Lower leg skin (tissue), 4 donors: ENCODE measurements at regions not wholly inside any gene's neighbourhood (a gene's known extent, or its start where the extent isn't known, plus 50 kb on each side); places are given as distances from the start of the nearest gene placed in this dataset.

Source experiments
- DNase-seq, 2 donors: peaks; one replicate each; pipeline ENCODE4 v3.0.0-alpha.2; 2019; ENCODE audit warnings: low spot score in 2 of 2
- H3K4me3 ChIP-seq: fragments of 200-600 bp; sonication (generic); 2 replicates; pipeline ENCODE4 v1.5.1; 2017; ENCODE audit warnings: mild to moderate bottlenecking, low read depth; ENCODE audit not compliant: poor library complexity, severe bottlenecking
- CTCF ChIP-seq, 3 donors: fragments of 450-650 bp; IDR thresholded peaks; one replicate each; pipeline ENCODE4 v1.5.1; 2016; ENCODE audit warnings: antibody characterized with exemption in 3 of 3, mild to moderate bottlenecking in 3 of 3, moderate library complexity in 2 of 3
- POLR2A ChIP-seq, 2 donors: fragments of 450-650 bp; IDR thresholded peaks; one replicate each; pipeline ENCODE4 v1.6.1; 2016 to 2017; ENCODE audit warnings: antibody characterized with exemption in 2 of 2, mild to moderate bottlenecking in 1 of 2, moderate library complexity in 1 of 2
- WGBS, 2 donors: methylation state at CpG; one replicate each; pipeline ENCODE4 v1.1.5; 2018; 5-methylcytosine and 5-hydroxymethylcytosine counted together
- intact Hi-C: fragments of 100-400 bp; cut with DNase I; formaldehyde crosslinking; loops from one replicate; pipeline ENCODE4 v1.15.0; 2023; ENCODE audit warnings: low total_unique reads

DNA sequence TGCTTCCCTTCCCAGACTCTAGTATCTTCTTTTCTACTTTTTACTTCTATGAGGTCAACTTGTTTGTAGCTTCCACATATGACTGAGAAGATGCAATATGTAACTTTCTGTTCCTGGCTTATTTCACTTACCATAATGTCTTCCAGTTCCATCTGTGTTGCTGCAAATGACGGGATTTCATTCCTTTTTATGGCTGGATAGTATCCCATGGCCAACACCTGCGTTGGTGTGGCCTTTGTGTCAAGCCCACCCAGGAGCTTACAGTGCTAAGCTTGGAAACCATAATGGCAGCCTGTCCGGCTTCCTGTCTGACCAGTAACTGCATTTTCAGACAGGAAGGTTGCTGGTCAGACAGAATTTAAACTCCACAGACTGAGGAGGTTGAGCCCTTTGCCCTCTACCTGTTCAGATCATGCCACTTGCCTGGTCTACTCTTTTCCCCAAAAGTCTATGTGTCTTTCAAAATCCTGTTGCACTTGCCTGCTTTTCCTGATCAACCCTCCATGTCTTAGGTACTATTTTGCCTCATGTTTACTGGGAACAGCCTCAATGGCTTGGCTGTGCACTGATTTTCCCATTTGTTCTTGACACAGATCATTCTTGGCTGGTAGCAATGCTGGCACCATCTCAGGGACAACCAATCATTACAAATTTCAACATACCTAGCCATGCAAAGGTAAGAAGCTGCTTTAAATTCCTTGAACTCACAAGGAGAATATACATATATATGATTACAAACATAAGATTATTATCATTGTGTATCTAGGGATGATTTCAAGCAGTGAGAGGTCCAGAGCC lies 114.3 kb upstream of the PLEKHG1 start:
- DNase-seq, result no peak
- TF ChIP-seq CTCF (IDR thresholded peaks at IDR 0.05) (no peak), POLR2A (IDR thresholded peaks at IDR 0.05) (no peak)
- intact Hi-C loops, result no loop called here
- WGBS, 2 donors, result 74 to 90% methylated on average over 3 of the region's 3 CpGs
- no peak overlapping the region for H3K4me3 ChIP-seq

- no peak for TF ChIP-seq POLR2A (IDR thresholded peaks at IDR 0.05)
- no peak for TF ChIP-seq CTCF (IDR thresholded peaks at IDR 0.05)
- no peak for DNase-seq
- intact Hi-C loops, result no loop called here
- H3K4me3 ChIP-seq, result no peak overlapping the region
- WGBS, 2 donors, result 60 to 77% methylated on average over 6 of the region's 6 CpGs
These were observed 113.6 kb upstream of the PLEKHG1 start for GRCh38 chr6:150486048-150486447.

DNA sequence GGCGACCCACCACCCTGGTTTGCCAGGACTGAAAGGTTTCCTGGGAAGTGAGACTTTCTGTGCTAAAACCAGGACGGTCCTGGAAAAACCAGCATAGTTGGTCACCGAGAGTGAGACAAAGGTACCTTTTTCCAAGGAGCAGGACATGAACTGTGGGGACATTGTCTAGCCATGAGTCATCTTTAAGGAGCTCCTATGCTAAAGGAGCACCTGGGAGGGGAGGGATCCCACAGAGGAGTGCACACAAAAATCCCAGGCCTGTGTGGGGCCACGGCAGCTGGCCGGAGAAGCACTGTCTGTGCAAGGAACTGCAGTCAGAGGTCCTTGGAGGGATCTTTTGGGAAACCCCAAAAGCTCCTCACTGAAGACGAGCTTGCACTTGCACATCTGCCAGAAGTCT lies 109.1 kb upstream of the PLEKHG1 start:
- WGBS, 2 donors, result 84 to 92% methylated on average over 6 of the region's 6 CpGs

GRCh38 chr6:150491131-150491810 lies 108.4 kb upstream of the PLEKHG1 start:
- no peak for DNase-seq
- TF ChIP-seq CTCF (IDR thresholded peaks at IDR 0.05), result no peak
- no peak for TF ChIP-seq POLR2A (IDR thresholded peaks at IDR 0.05)
- WGBS, 2 donors, result 55 to 82% methylated on average over 5 of the region's 5 CpGs
- H3K4me3 ChIP-seq, result no peak overlapping the region
- intact Hi-C loops, result no loop called here

More for the DNA sequence above, 109.1 kb upstream of the PLEKHG1 start:
- intact Hi-C loops, result no loop called here
- H3K4me3 ChIP-seq, result no peak overlapping the region
- no peak for DNase-seq
- TF ChIP-seq CTCF (IDR thresholded peaks at IDR 0.05) (no peak), POLR2A (IDR thresholded peaks at IDR 0.05) (no peak)

GRCh38 chr6:150491811-150492172 lies 107.9 kb upstream of the PLEKHG1 start:
- WGBS, 2 donors, result 56 to 74% methylated on average over 2 of the region's 2 CpGs
- no peak overlapping the region for H3K4me3 ChIP-seq
- DNase-seq, result no peak
- no peak for TF ChIP-seq CTCF (IDR thresholded peaks at IDR 0.05)
- TF ChIP-seq POLR2A (IDR thresholded peaks at IDR 0.05), result no peak
- intact Hi-C loops, result no loop called here
